Stomach (tissue), 8 donors: ENCODE measurements at regions not wholly inside any gene's neighbourhood (a gene's known extent, or its start where the extent isn't known, plus 50 kb on each side); places are given as distances from the start of the nearest gene placed in this dataset.

ENCODE experiments used
- DNase-seq, 2 donors: peaks; one replicate each; pipeline versions ENCODE4 v3.0.0 to v3.0.0-alpha.2; 2013 to 2019
- H3K27ac ChIP-seq, 5 donors: fragments of 200-600 bp in 4 of 5; sonication (generic) in 4 of 5; one replicate each; pipeline ENCODE4 v1.5.1; 2013 to 2019; ENCODE audit warnings: mild to moderate bottlenecking in 1 of 5, moderate library complexity in 1 of 5
- H3K27me3 ChIP-seq, 3 donors: fragments of 200-600 bp; sonication (generic); one replicate each; pipeline ENCODE4 v1.5.1; 2017 to 2019; ENCODE audit warnings: mixed run types in 1 of 3
- H3K36me3 ChIP-seq, 4 donors: fragments of 200-600 bp; sonication (generic); 1 replicate in 3 of 4; 2 replicates in 1 of 4; pipeline ENCODE4 v1.5.1; 2016 to 2019
- H3K4me1 ChIP-seq, 4 donors: fragments of 200-600 bp; sonication (generic); one replicate each; pipeline ENCODE4 v1.5.1; 2016 to 2019
- H3K4me3 ChIP-seq, 4 donors: fragments of 200-600 bp; sonication (generic) in 3 of 4; one replicate each; pipeline ENCODE4 v1.5.1; 2016 to 2019; ENCODE audit warnings: mild to moderate bottlenecking in 1 of 4
- H3K9me3 ChIP-seq, 4 donors: fragments of 200-600 bp; sonication (generic); one replicate each; pipeline ENCODE4 v1.5.1; 2016 to 2019
- CTCF ChIP-seq, 7 experiments: fragments of 450-650 bp in 4 of 7; fragments of 200-600 bp in 3 of 7; sonication (generic) in 3 of 7; IDR thresholded peaks; one replicate each; pipeline ENCODE4 v1.5.1; 2016 to 2019; ENCODE audit warnings: antibody characterized with exemption in 7 of 7, control low read depth in 2 of 7, mild to moderate bottlenecking in 1 of 7
- EP300 ChIP-seq: sonication (generic); formaldehyde crosslinking; IDR thresholded peaks from one replicate; pipeline ENCODE4 v1.6.1; 2017; ENCODE audit warnings: antibody characterized with exemption
- POLR2A ChIP-seq, 4 donors: fragments of 450-650 bp; IDR thresholded peaks; one replicate each; pipeline ENCODE4 v1.6.1; 2016; ENCODE audit warnings: antibody characterized with exemption in 4 of 4, control low read depth in 2 of 4, mild to moderate bottlenecking in 1 of 4, moderate library complexity in 1 of 4
- POLR2AphosphoS5 ChIP-seq, 3 donors: sonication (generic); formaldehyde crosslinking; IDR thresholded peaks; one replicate each; pipeline ENCODE4 v1.6.1; 2016; ENCODE audit warnings: antibody characterized with exemption in 3 of 3
- WGBS, 5 donors: extraction: QIAGEN DNeasy Blood & Tissue Kit in 3 of 5; methylation state at CpG; one replicate each; pipeline versions ENCODE4 v1.1.5 to v1.1.7; 2013 to 2018; 5-methylcytosine and 5-hydroxymethylcytosine counted together
- intact Hi-C: fragments of 100-400 bp; cut with DNase I; formaldehyde crosslinking; loops from one replicate; pipeline ENCODE4 v1.15.1; 2023; ENCODE audit warnings: low total_unique reads
- donor health status: healthy with polysubstance abuse.
- donor health status: Bipolar disorder and iron deficiency.
- donor health status: healthy.

GRCh38 chr16:54693864-54694263, 236.8 kb upstream of the IRX5 start:
- no peak for TF ChIP-seq POLR2AphosphoS5 (IDR thresholded peaks at IDR 0.05)
- no peak for TF ChIP-seq CTCF (IDR thresholded peaks at IDR 0.05)
- no peak for TF ChIP-seq EP300
- no peak for TF ChIP-seq POLR2A (IDR thresholded peaks at IDR 0.05)
- Histone ChIP-seq H3K4me1 (no peaks in the 10 kb centered on the region), H3K36me3 (no peaks in the 10 kb centered on the region), H3K27ac (no peak overlapping the region), H3K9me3 (peaks cover 0 to 9% (median 0%) of the 10 kb centered on the region in 4 donors), H3K27me3 (peaks cover 0 to 14% (median 0%) of the 10 kb centered on the region in 3 donors), H3K4me3 (no peak overlapping the region)
- no peak for DNase-seq
- intact Hi-C loops: no loop called here

GRCh38 chr16:54690710-54691109, 240.0 kb upstream of the IRX5 start:
- Histone ChIP-seq H3K4me3 (no peak overlapping the region), H3K27me3 (peaks cover 0 to 5% (median 0%) of the 10 kb centered on the region in 3 donors), H3K36me3 (no peaks in the 10 kb centered on the region), H3K27ac (no peak overlapping the region), H3K4me1 (no peaks in the 10 kb centered on the region), H3K9me3 (peaks cover 0 to 9% (median 0%) of the 10 kb centered on the region in 4 donors)
- no peak for DNase-seq
- TF ChIP-seq POLR2AphosphoS5 (IDR thresholded peaks at IDR 0.05): no peak
- WGBS, 5 donors: 73 to 85% (median 82%) methylated on average over 2 of the region's 2 CpGs
- intact Hi-C loops: no loop called here

GRCh38 chr16:54690306-54690705, 240.4 kb upstream of the IRX5 start:
- H3K27me3 ChIP-seq: peaks cover 0 to 4% (median 0%) of the 10 kb centered on the region in 3 donors
- 80 to 90% (median 85%) methylated on average over 2 of the region's 2 CpGs for WGBS, 5 donors

GRCh38 chr16:54689072-54689865, 241.4 kb upstream of the IRX5 start:
- 84 to 98% (median 92%) methylated on average over 7 of the region's 7 CpGs for WGBS, 5 donors
- H3K27me3 ChIP-seq: peaks cover 0 to 4% (median 0%) of the 10 kb centered on the region in 3 donors
- no peaks in the 10 kb centered on the region for H3K36me3 ChIP-seq
- peaks cover 0 to 9% (median 0%) of the 10 kb centered on the region in 4 donors for H3K9me3 ChIP-seq
- intact Hi-C loops: no loop called here
- DNase-seq: no peak
- no peak overlapping the region for H3K27ac ChIP-seq
- H3K4me1 ChIP-seq: no peaks in the 10 kb centered on the region
- no peak overlapping the region for H3K4me3 ChIP-seq
- TF ChIP-seq POLR2A (IDR thresholded peaks at IDR 0.05) (no peak), CTCF (IDR thresholded peaks at IDR 0.05) (no peak), EP300 (no peak), POLR2AphosphoS5 (IDR thresholded peaks at IDR 0.05) (no peak)

More at GRCh38 chr16:54690306-54690705, 240.4 kb upstream of the IRX5 start:
- TF ChIP-seq EP300: no peak
- no peak for TF ChIP-seq POLR2A (IDR thresholded peaks at IDR 0.05)
- TF ChIP-seq CTCF (IDR thresholded peaks at IDR 0.05): no peak
- no peak for TF ChIP-seq POLR2AphosphoS5 (IDR thresholded peaks at IDR 0.05)
- DNase-seq: no peak
- Histone ChIP-seq H3K4me3 (no peak overlapping the region), H3K27ac (no peak overlapping the region), H3K4me1 (no peaks in the 10 kb centered on the region), H3K9me3 (peaks cover 0 to 9% (median 0%) of the 10 kb centered on the region in 4 donors), H3K36me3 (no peaks in the 10 kb centered on the region)
- intact Hi-C loops: no loop called here

GRCh38 chr16:54688339-54688738, 242.3 kb upstream of the IRX5 start:
- Histone ChIP-seq H3K27me3 (peaks cover 0 to 4% (median 0%) of the 10 kb centered on the region in 3 donors), H3K27ac (no peak overlapping the region), H3K9me3 (peaks cover 0 to 9% (median 0%) of the 10 kb centered on the region in 4 donors), H3K4me1 (no peaks in the 10 kb centered on the region), H3K4me3 (no peak overlapping the region), H3K36me3 (no peaks in the 10 kb centered on the region)
- TF ChIP-seq EP300: no peak
- no peak for TF ChIP-seq CTCF (IDR thresholded peaks at IDR 0.05)
- TF ChIP-seq POLR2AphosphoS5 (IDR thresholded peaks at IDR 0.05): no peak
- TF ChIP-seq POLR2A (IDR thresholded peaks at IDR 0.05): no peak
- intact Hi-C loops: no loop called here
- WGBS, 5 donors: 76 to 92% (median 89%) methylated on average over 1 of the region's 1 CpG
- no peak for DNase-seq
